Thyroid gland (tissue), 4 donors: ENCODE measurements at regions not wholly inside any gene's neighbourhood (a gene's known extent, or its start where the extent isn't known, plus 50 kb on each side); places are given as distances from the start of the nearest gene placed in this dataset.

ENCODE experiments used
- CTCF ChIP-seq, 6 experiments: fragments of 200-600 bp in 3 of 6; fragments of 450-650 bp in 3 of 6; sonication (generic) in 3 of 6; IDR thresholded peaks; one replicate each; pipeline ENCODE4 v1.5.1; 2016 to 2019; ENCODE audit warnings: antibody characterized with exemption in 6 of 6, mild to moderate bottlenecking in 2 of 6, inconsistent platforms in 1 of 6, moderate library complexity in 1 of 6
- POLR2A ChIP-seq, 2 donors: fragments of 450-650 bp; IDR thresholded peaks; one replicate each; pipeline ENCODE4 v1.6.1; 2017; ENCODE audit warnings: antibody characterized with exemption in 2 of 2, mild to moderate bottlenecking in 2 of 2, moderate library complexity in 1 of 2

- TF ChIP-seq CTCF (IDR thresholded peaks at IDR 0.05) (no peak), POLR2A (IDR thresholded peaks at IDR 0.05) (no peak)
Observed at GRCh38 chr4:41388080-41388479, 131.4 kb downstream of the UCHL1 start.
